ENCODE measurements at regions not wholly inside any gene's neighbourhood (a gene's known extent, or its start where the extent isn't known, plus 50 kb on each side); places are given as distances from the start of the nearest gene placed in this dataset.
A peak's percentile ranks its signal among the peaks of the same experiment; 100 is the strongest.

- peaks cover 8% of the 10 kb centered on the region for H3K4me1 ChIP-seq (ENCODE audit: insufficient read depth, poor library complexity, severe bottlenecking)
- no peaks in the 10 kb centered on the region for H3K27me3 ChIP-seq (ENCODE audit: insufficient read depth, poor library complexity, severe bottlenecking)
- DNase-seq (ENCODE audit: low spot score) (no peak), ATAC-seq (ENCODE audit: low read depth) (no peak)
- no peaks in the 10 kb centered on the region for H3K9me3 ChIP-seq (ENCODE audit: severe bottlenecking)
- H3K27ac ChIP-seq (ENCODE audit: poor library complexity, severe bottlenecking), result peak overlapping the region; percentile 41
- no peak overlapping the region for H3K4me3 ChIP-seq (ENCODE audit: severe bottlenecking)
- no peaks in the 10 kb centered on the region for H3K36me3 ChIP-seq (ENCODE audit: low read depth)
- TF ChIP-seq, protein P1, sequence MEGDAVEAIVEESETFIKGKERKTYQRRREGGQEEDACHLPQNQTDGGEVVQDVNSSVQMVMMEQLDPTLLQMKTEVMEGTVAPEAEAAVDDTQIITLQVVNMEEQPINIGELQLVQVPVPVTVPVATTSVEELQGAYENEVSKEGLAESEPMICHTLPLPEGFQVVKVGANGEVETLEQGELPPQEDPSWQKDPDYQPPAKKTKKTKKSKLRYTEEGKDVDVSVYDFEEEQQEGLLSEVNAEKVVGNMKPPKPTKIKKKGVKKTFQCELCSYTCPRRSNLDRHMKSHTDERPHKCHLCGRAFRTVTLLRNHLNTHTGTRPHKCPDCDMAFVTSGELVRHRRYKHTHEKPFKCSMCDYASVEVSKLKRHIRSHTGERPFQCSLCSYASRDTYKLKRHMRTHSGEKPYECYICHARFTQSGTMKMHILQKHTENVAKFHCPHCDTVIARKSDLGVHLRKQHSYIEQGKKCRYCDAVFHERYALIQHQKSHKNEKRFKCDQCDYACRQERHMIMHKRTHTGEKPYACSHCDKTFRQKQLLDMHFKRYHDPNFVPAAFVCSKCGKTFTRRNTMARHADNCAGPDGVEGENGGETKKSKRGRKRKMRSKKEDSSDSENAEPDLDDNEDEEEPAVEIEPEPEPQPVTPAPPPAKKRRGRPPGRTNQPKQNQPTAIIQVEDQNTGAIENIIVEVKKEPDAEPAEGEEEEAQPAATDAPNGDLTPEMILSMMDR (IDR thresholded peaks at IDR 0.05; ENCODE audit: poor library complexity, severe bottlenecking), result no peak
Observed at GRCh38 chr18:22675006-22675405, 257.3 kb upstream of the CTAGE1 start.

GRCh38 chr18:22676423-22676822 lies 256.7 kb upstream of the RBBP8 start:
- no peak for ATAC-seq (ENCODE audit: low read depth)

GRCh38 chr18:22678486-22678885 lies 254.6 kb upstream of the RBBP8 start:
- TF ChIP-seq, protein P1 (IDR thresholded peaks at IDR 0.05; ENCODE audit: poor library complexity, severe bottlenecking), result no peak
- H3K27me3 ChIP-seq (ENCODE audit: insufficient read depth, poor library complexity, severe bottlenecking), result no peaks in the 10 kb centered on the region
- H3K27ac ChIP-seq (ENCODE audit: poor library complexity, severe bottlenecking), result no peak overlapping the region
- no peaks in the 10 kb centered on the region for H3K9me3 ChIP-seq (ENCODE audit: severe bottlenecking)
- ATAC-seq (ENCODE audit: low read depth) (no peak), DNase-seq (ENCODE audit: low spot score) (no peak)
- H3K36me3 ChIP-seq (ENCODE audit: low read depth), result no peaks in the 10 kb centered on the region
- no peak overlapping the region for H3K4me3 ChIP-seq (ENCODE audit: severe bottlenecking)
- peaks cover 17% of the 10 kb centered on the region for H3K4me1 ChIP-seq (ENCODE audit: insufficient read depth, poor library complexity, severe bottlenecking)

More at GRCh38 chr18:22676423-22676822, 256.7 kb upstream of the RBBP8 start:
- no peaks in the 10 kb centered on the region for H3K36me3 ChIP-seq (ENCODE audit: low read depth)
- H3K9me3 ChIP-seq (ENCODE audit: severe bottlenecking), result no peaks in the 10 kb centered on the region
- TF ChIP-seq, protein P1 (IDR thresholded peaks at IDR 0.05; ENCODE audit: poor library complexity, severe bottlenecking), result no peak
- H3K27ac ChIP-seq (ENCODE audit: poor library complexity, severe bottlenecking), result no peak overlapping the region
- no peak for DNase-seq (ENCODE audit: low spot score)
- no peaks in the 10 kb centered on the region for H3K27me3 ChIP-seq (ENCODE audit: insufficient read depth, poor library complexity, severe bottlenecking)
- H3K4me1 ChIP-seq (ENCODE audit: insufficient read depth, poor library complexity, severe bottlenecking), result peaks cover 8% of the 10 kb centered on the region
- H3K4me3 ChIP-seq (ENCODE audit: severe bottlenecking), result no peak overlapping the region

DNA sequence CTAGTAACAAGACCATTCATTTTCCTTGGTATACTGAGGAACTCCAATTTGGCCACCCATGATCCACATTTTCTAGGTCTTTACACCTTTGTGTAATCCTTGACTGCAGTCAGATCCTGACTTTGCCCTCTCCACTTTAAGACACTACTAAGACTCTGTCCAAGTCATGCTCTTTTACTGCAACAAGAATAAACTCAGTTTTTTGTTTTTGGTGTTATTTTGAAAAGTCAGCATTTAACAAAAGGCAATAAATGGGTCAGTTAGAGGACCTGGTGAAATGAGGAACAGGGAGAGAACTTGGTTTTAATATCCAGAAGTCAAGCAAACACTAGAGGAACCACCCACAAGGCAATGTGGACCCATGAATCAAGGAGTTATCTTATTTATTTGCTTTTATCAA lies 252.2 kb upstream of the RBBP8 start:
- TF ChIP-seq, protein P1 (IDR thresholded peaks at IDR 0.05; ENCODE audit: poor library complexity, severe bottlenecking), result no peak

GRCh38 chr18:22681908-22682307 lies 251.2 kb upstream of the RBBP8 start:
- DNase-seq (ENCODE audit: low spot score) (no peak), ATAC-seq (ENCODE audit: low read depth) (no peak)
- no peak overlapping the region for H3K4me3 ChIP-seq (ENCODE audit: severe bottlenecking)
- H3K36me3 ChIP-seq (ENCODE audit: low read depth), result no peaks in the 10 kb centered on the region
- H3K4me1 ChIP-seq (ENCODE audit: insufficient read depth, poor library complexity, severe bottlenecking), result peaks cover 10% of the 10 kb centered on the region
- TF ChIP-seq, protein P1 (IDR thresholded peaks at IDR 0.05; ENCODE audit: poor library complexity, severe bottlenecking), result no peak
- no peaks in the 10 kb centered on the region for H3K27me3 ChIP-seq (ENCODE audit: insufficient read depth, poor library complexity, severe bottlenecking)
- no peaks in the 10 kb centered on the region for H3K9me3 ChIP-seq (ENCODE audit: severe bottlenecking)
- no peak overlapping the region for H3K27ac ChIP-seq (ENCODE audit: poor library complexity, severe bottlenecking)

More for the DNA sequence above, 252.2 kb upstream of the RBBP8 start:
- Histone ChIP-seq H3K27ac (ENCODE audit: poor library complexity, severe bottlenecking) (no peak overlapping the region), H3K4me1 (ENCODE audit: insufficient read depth, poor library complexity, severe bottlenecking) (peaks cover 10% of the 10 kb centered on the region), H3K36me3 (ENCODE audit: low read depth) (no peaks in the 10 kb centered on the region), H3K9me3 (ENCODE audit: severe bottlenecking) (no peaks in the 10 kb centered on the region), H3K4me3 (ENCODE audit: severe bottlenecking) (no peak overlapping the region), H3K27me3 (ENCODE audit: insufficient read depth, poor library complexity, severe bottlenecking) (no peaks in the 10 kb centered on the region)
- no peak for ATAC-seq (ENCODE audit: low read depth)
- DNase-seq (ENCODE audit: low spot score), result no peak
